CD4-positive, CD25-positive, alpha-beta regulatory T cell (primary cell): ENCODE measurements at regions not wholly inside any gene's neighbourhood (a gene's known extent, or its start where the extent isn't known, plus 50 kb on each side); places are given as distances from the start of the nearest gene placed in this dataset.

ENCODE experiments used
- ATAC-seq, 2 donors: fragments of 150-1000 bp; cut with Tn5 transposase; one replicate each; pipeline ENCODE4 v1.10.0; 2021; ENCODE audit warnings: low read depth in 2 of 2, moderate number of reproducible peaks in 2 of 2, moderate library complexity in 1 of 2
- DNase-seq, 3 donors: peaks; one replicate each; pipeline versions ENCODE4 v3.0.0 to v3.0.0-alpha.2; 2012 to 2022; ENCODE audit warnings: mixed read lengths in 1 of 3
- H3K27ac ChIP-seq: one replicate; pipeline ENCODE4 v1.7.0; 2013; ENCODE audit warnings: mild to moderate bottlenecking, low read length; ENCODE audit not compliant: insufficient read depth, poor library complexity, severe bottlenecking
- H3K27me3 ChIP-seq: one replicate; pipeline ENCODE4 v1.7.0; 2013; ENCODE audit warnings: low read length; ENCODE audit not compliant: control insufficient read depth, insufficient read depth
- H3K36me3 ChIP-seq: one replicate; pipeline ENCODE4 v1.7.0; 2013; ENCODE audit warnings: mild to moderate bottlenecking, low read length, moderate library complexity; ENCODE audit not compliant: control insufficient read depth, insufficient read depth
- H3K4me1 ChIP-seq: 2 replicates; pipeline ENCODE4 v1.7.0; 2013; ENCODE audit warnings: mild to moderate bottlenecking, low read length; ENCODE audit not compliant: insufficient read depth, control insufficient read depth, poor library complexity, severe bottlenecking
- H3K4me3 ChIP-seq: one replicate; pipeline ENCODE4 v1.7.0; 2013; ENCODE audit warnings: low read depth, mild to moderate bottlenecking, low read length, moderate library complexity
- H3K9me3 ChIP-seq, 2 experiments: 1 replicate in 1 of 2; 2 replicates in 1 of 2; pipeline ENCODE4 v1.7.0; 2013; ENCODE audit warnings: low read length in 2 of 2, mild to moderate bottlenecking in 1 of 2, moderate library complexity in 1 of 2; ENCODE audit not compliant: control insufficient read depth in 2 of 2
- H3K27ac Mint-ChIP-seq, 3 donors: one replicate each; pipeline ENCODE4 v1.8.0; 2020 to 2022; ENCODE audit warnings: mild to moderate bottlenecking in 3 of 3, mixed read lengths in 3 of 3, moderate library complexity in 2 of 3
- H3K27me3 Mint-ChIP-seq: one replicate; pipeline ENCODE4 v1.8.0; 2022; ENCODE audit warnings: mild to moderate bottlenecking, mixed read lengths
- H3K36me3 Mint-ChIP-seq: one replicate; pipeline ENCODE4 v1.8.0; 2020; ENCODE audit warnings: mixed read lengths
- H3K4me1 Mint-ChIP-seq, 4 donors: one replicate each; pipeline ENCODE4 v1.8.0; 2020 to 2022; ENCODE audit warnings: mixed read lengths in 4 of 4, mild to moderate bottlenecking in 1 of 4
- H3K4me3 Mint-ChIP-seq, 4 donors: one replicate each; pipeline ENCODE4 v1.8.0; 2020 to 2022; ENCODE audit warnings: mild to moderate bottlenecking in 4 of 4, mixed read lengths in 4 of 4, moderate library complexity in 3 of 4
- H3K9me3 Mint-ChIP-seq, 7 donors: one replicate each; pipeline ENCODE4 v1.8.0; 2020 to 2022; ENCODE audit warnings: mixed read lengths in 7 of 7, mild to moderate bottlenecking in 3 of 7, moderate library complexity in 2 of 7

GRCh38 chr7:145036604-145037405, 201.0 kb upstream of the TPK1 start:
- Histone ChIP-seq H3K36me3 (no peaks in the 10 kb centered on the region), H3K4me1 (no peaks in the 10 kb centered on the region), H3K4me3 (no peak overlapping the region), H3K27me3 (peaks cover 3% of the 10 kb centered on the region), H3K9me3 (peaks cover 0 to 2% of the 10 kb centered on the region in 2 experiments), H3K27ac (no peak overlapping the region)
- DNase-seq, result peak in 2 of 3 donors; percentile 28 to 59
- Mint-ChIP-seq H3K4me1 (peaks cover 0 to 2% (median under 1%) of the 10 kb centered on the region in 4 donors), H3K4me3 (peak overlapping the region in 1 of 4 donors; percentile 28), H3K27me3 (no peaks in the 10 kb centered on the region), H3K9me3 (peaks cover 0 to 8% (median 2%) of the 10 kb centered on the region in 7 donors), H3K27ac (no peak overlapping the region), H3K36me3 (no peaks in the 10 kb centered on the region)
- ATAC-seq, result peak in 1 of 2 donors; percentile 67

GRCh38 chr7:145031162-145031561, 195.3 kb upstream of the TPK1 start:
- ATAC-seq (no peak), DNase-seq (peak in 1 of 3 donors; percentile 1)
- H3K36me3 Mint-ChIP-seq, result no peaks in the 10 kb centered on the region
- Histone ChIP-seq H3K27ac (no peak overlapping the region), H3K36me3 (no peaks in the 10 kb centered on the region), H3K27me3 (no peaks in the 10 kb centered on the region), H3K4me3 (no peak overlapping the region), H3K4me1 (no peaks in the 10 kb centered on the region), H3K9me3 (peaks cover 0 to 2% of the 10 kb centered on the region in 2 experiments)
- peak overlapping the region in 1 of 3 donors; percentile 11 for H3K27ac Mint-ChIP-seq
- H3K27me3 Mint-ChIP-seq, result peaks cover 6% of the 10 kb centered on the region
- peaks cover 0 to 8% (median 4%) of the 10 kb centered on the region in 7 donors for H3K9me3 Mint-ChIP-seq
- no peaks in the 10 kb centered on the region for H3K4me1 Mint-ChIP-seq
- no peak overlapping the region for H3K4me3 Mint-ChIP-seq

- Mint-ChIP-seq H3K27ac (no peak overlapping the region), H3K36me3 (no peaks in the 10 kb centered on the region), H3K4me3 (no peak overlapping the region), H3K27me3 (peaks cover 6% of the 10 kb centered on the region), H3K4me1 (no peaks in the 10 kb centered on the region), H3K9me3 (peaks cover 0 to 8% (median 4%) of the 10 kb centered on the region in 7 donors)
- Histone ChIP-seq H3K27ac (no peak overlapping the region), H3K9me3 (peaks cover 0 to 2% of the 10 kb centered on the region in 2 experiments), H3K4me3 (no peak overlapping the region), H3K4me1 (no peaks in the 10 kb centered on the region), H3K36me3 (no peaks in the 10 kb centered on the region), H3K27me3 (no peaks in the 10 kb centered on the region)
- DNase-seq (no peak), ATAC-seq (no peak)
Observed at GRCh38 chr7:145030754-145031153, 194.9 kb upstream of the TPK1 start.

- no peaks in the 10 kb centered on the region for H3K9me3 Mint-ChIP-seq
- H3K4me3 Mint-ChIP-seq, result no peak overlapping the region
- no peaks in the 10 kb centered on the region for H3K36me3 Mint-ChIP-seq
- Histone ChIP-seq H3K9me3 (no peaks in the 10 kb centered on the region), H3K4me3 (no peak overlapping the region), H3K27me3 (no peaks in the 10 kb centered on the region), H3K4me1 (no peaks in the 10 kb centered on the region), H3K27ac (no peak overlapping the region), H3K36me3 (no peaks in the 10 kb centered on the region)
- ATAC-seq (no peak), DNase-seq (no peak)
- H3K27ac Mint-ChIP-seq, result no peak overlapping the region
- no peaks in the 10 kb centered on the region for H3K4me1 Mint-ChIP-seq
- peaks cover 12% of the 10 kb centered on the region for H3K27me3 Mint-ChIP-seq
Observed at GRCh38 chr7:145020454-145020853, 184.6 kb upstream of the TPK1 start.

GRCh38 chr7:145016068-145016467, 180.2 kb upstream of the TPK1 start:
- Mint-ChIP-seq H3K27ac (no peak overlapping the region), H3K4me3 (no peak overlapping the region), H3K27me3 (peaks cover 5% of the 10 kb centered on the region), H3K4me1 (no peaks in the 10 kb centered on the region), H3K9me3 (no peaks in the 10 kb centered on the region), H3K36me3 (no peaks in the 10 kb centered on the region)
- Histone ChIP-seq H3K36me3 (no peaks in the 10 kb centered on the region), H3K27ac (no peak overlapping the region), H3K9me3 (no peaks in the 10 kb centered on the region), H3K4me1 (no peaks in the 10 kb centered on the region), H3K27me3 (no peaks in the 10 kb centered on the region), H3K4me3 (no peak overlapping the region)
- DNase-seq (no peak), ATAC-seq (no peak)

- no peak overlapping the region for H3K27ac ChIP-seq
- H3K36me3 ChIP-seq, result no peaks in the 10 kb centered on the region
- H3K27ac Mint-ChIP-seq, result no peak overlapping the region
- no peak for ATAC-seq
- H3K4me1 ChIP-seq, result no peaks in the 10 kb centered on the region
- no peak for DNase-seq
- H3K9me3 Mint-ChIP-seq, result peaks cover 0 to 4% (median 0%) of the 10 kb centered on the region in 7 donors
- H3K36me3 Mint-ChIP-seq, result no peaks in the 10 kb centered on the region
- H3K9me3 ChIP-seq, result no peaks in the 10 kb centered on the region
- no peak overlapping the region for H3K4me3 Mint-ChIP-seq
- H3K4me3 ChIP-seq, result no peak overlapping the region
- no peaks in the 10 kb centered on the region for H3K4me1 Mint-ChIP-seq
- no peaks in the 10 kb centered on the region for H3K27me3 ChIP-seq
- H3K27me3 Mint-ChIP-seq, result no peaks in the 10 kb centered on the region
Observed at GRCh38 chr7:145009876-145010275, 174.0 kb upstream of the TPK1 start.

- Mint-ChIP-seq H3K36me3 (no peaks in the 10 kb centered on the region), H3K27me3 (no peaks in the 10 kb centered on the region), H3K4me1 (no peaks in the 10 kb centered on the region), H3K9me3 (peaks cover 0 to 10% (median 3%) of the 10 kb centered on the region in 7 donors), H3K27ac (peak overlapping the region in 1 of 3 donors; percentile 9), H3K4me3 (no peak overlapping the region)
- ATAC-seq (no peak), DNase-seq (no peak)
- H3K36me3 ChIP-seq, result no peaks in the 10 kb centered on the region
- no peaks in the 10 kb centered on the region for H3K27me3 ChIP-seq
- H3K27ac ChIP-seq, result no peak overlapping the region
- H3K9me3 ChIP-seq, result peaks cover 3 to 9% of the 10 kb centered on the region in 2 experiments
- no peaks in the 10 kb centered on the region for H3K4me1 ChIP-seq
- H3K4me3 ChIP-seq, result no peak overlapping the region
Observed at GRCh38 chr7:145005601-145006000, 169.7 kb upstream of the TPK1 start.

- Histone ChIP-seq H3K9me3 (peaks cover 14 to 26% of the 10 kb centered on the region in 2 experiments), H3K27me3 (no peaks in the 10 kb centered on the region), H3K27ac (no peak overlapping the region), H3K36me3 (no peaks in the 10 kb centered on the region), H3K4me1 (no peaks in the 10 kb centered on the region), H3K4me3 (no peak overlapping the region)
- Mint-ChIP-seq H3K4me3 (no peak overlapping the region), H3K27ac (no peak overlapping the region), H3K9me3 (peaks cover 8 to 34% (median 18%) of the 10 kb centered on the region in 7 donors), H3K27me3 (no peaks in the 10 kb centered on the region), H3K4me1 (peaks cover 0 to 7% (median 4%) of the 10 kb centered on the region in 4 donors), H3K36me3 (no peaks in the 10 kb centered on the region)
- DNase-seq, result no peak
- ATAC-seq, result no peak
Observed at GRCh38 chr7:144997512-144997911, 161.7 kb upstream of the TPK1 start.
